Vagina (tissue), 2 donors: ENCODE measurements at regions not wholly inside any gene's neighbourhood (a gene's known extent, or its start where the extent isn't known, plus 50 kb on each side); places are given as distances from the start of the nearest gene placed in this dataset.
"Not testable (repeated sequence)": the region's sequence is repeated elsewhere in the genome, so short reads cannot be mapped to it uniquely, and the experiment has no call there.

Source experiments
- DNase-seq, 2 donors: peaks; one replicate each; pipeline ENCODE4 v3.0.0-alpha.2; 2017; ENCODE audit errors: extremely low spot score in 2 of 2
- H3K27ac ChIP-seq: fragments of 200-600 bp; sonication (generic); one replicate; pipeline ENCODE4 v1.5.1; 2019
- H3K27me3 ChIP-seq: fragments of 200-600 bp; sonication (generic); one replicate; pipeline ENCODE4 v1.5.1; 2019
- H3K36me3 ChIP-seq, 2 donors: fragments of 200-600 bp; sonication (generic); one replicate each; pipeline ENCODE4 v1.5.1; 2017 to 2019
- H3K4me1 ChIP-seq: fragments of 200-600 bp; sonication (generic); one replicate; pipeline ENCODE4 v1.5.1; 2019
- H3K4me3 ChIP-seq, 2 donors: fragments of 200-600 bp; sonication (generic); 1 replicate in 1 of 2; 2 replicates in 1 of 2; pipeline ENCODE4 v1.5.1; 2016 to 2019
- H3K9me3 ChIP-seq: fragments of 200-600 bp; sonication (generic); one replicate; pipeline ENCODE4 v1.5.1; 2019
- CTCF ChIP-seq, 3 experiments: fragments of 450-650 bp in 2 of 3; fragments of 200-600 bp in 1 of 3; sonication (generic) in 1 of 3; IDR thresholded peaks; one replicate each; pipeline ENCODE4 v1.5.1; 2017 to 2019; ENCODE audit warnings: antibody characterized with exemption in 3 of 3, mild to moderate bottlenecking in 2 of 3, moderate library complexity in 2 of 3
- POLR2A ChIP-seq, 2 donors: fragments of 450-650 bp; IDR thresholded peaks; one replicate each; pipeline ENCODE4 v1.6.1; 2017; ENCODE audit warnings: antibody characterized with exemption in 2 of 2, mild to moderate bottlenecking in 2 of 2, moderate library complexity in 2 of 2
- POLR2AphosphoS5 ChIP-seq, 2 donors: sonication (generic); formaldehyde crosslinking; IDR thresholded peaks; one replicate each; pipeline ENCODE4 v1.9.0; 2017; ENCODE audit warnings: antibody characterized with exemption in 2 of 2, mild to moderate bottlenecking in 2 of 2, low read depth in 1 of 2; ENCODE audit not compliant: insufficient read depth in 1 of 2
- intact Hi-C: fragments of 100-400 bp; cut with DNase I; formaldehyde crosslinking; loops from one replicate; pipeline ENCODE4 v1.15.1; 2023

DNA sequence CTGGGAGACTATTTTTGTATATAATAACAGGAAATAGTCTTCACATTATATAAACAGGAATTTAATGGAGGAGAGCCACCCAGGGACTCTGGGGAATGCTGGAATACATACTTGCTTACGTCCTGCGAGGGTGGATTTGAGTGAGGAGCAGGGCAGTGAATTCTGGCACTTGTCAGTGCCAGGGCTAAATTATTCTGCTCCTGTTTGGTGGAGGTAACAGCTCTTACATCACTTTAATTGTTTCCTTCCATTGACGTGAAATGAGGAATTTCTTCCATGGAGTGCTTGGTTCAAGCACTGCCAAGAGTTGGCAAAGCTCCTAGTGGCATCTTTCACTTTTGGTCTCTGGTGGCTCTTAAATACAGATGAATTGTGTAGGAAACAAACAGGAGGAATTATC lies 94.1 kb upstream of the GOLGA8J start:
- no peaks in the 10 kb centered on the region for H3K4me1 ChIP-seq
- intact Hi-C loops, result no loop called here
- no peaks in the 10 kb centered on the region for H3K36me3 ChIP-seq
- DNase-seq, result no peak
- TF ChIP-seq POLR2A (IDR thresholded peaks at IDR 0.05), result no peak
- TF ChIP-seq CTCF (IDR thresholded peaks at IDR 0.05), result no peak
- no peak for TF ChIP-seq POLR2AphosphoS5 (IDR thresholded peaks at IDR 0.05; ENCODE audit: insufficient read depth in 1 of 2, low read depth in 1 of 2)
- no peaks in the 10 kb centered on the region for H3K9me3 ChIP-seq
- no peak overlapping the region for H3K27ac ChIP-seq
- no peaks in the 10 kb centered on the region for H3K27me3 ChIP-seq
- H3K4me3 ChIP-seq, result no peak overlapping the region

DNA sequence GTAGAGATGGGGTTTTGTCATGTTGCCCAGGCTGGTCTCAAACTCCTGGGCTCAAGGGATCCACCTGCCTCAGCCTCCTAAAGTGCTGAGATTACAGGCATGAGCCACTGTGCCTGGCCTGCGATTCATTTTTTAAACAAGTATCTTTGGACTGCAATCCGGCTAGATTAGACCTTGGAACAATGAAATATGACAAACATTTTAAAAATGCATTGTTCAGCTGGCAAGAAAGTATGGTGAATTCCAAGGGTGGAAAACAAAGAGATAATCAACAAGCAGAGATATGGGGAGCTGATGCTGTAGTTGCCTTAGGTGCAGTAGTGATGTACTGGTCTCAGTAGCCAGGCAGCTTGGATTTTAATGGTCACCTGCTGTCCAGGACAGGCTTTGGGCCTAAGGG lies 95.8 kb upstream of the GOLGA8J start:
- TF ChIP-seq POLR2AphosphoS5 (IDR thresholded peaks at IDR 0.05; ENCODE audit: insufficient read depth in 1 of 2, low read depth in 1 of 2) (no peak), CTCF (IDR thresholded peaks at IDR 0.05) (no peak), POLR2A (IDR thresholded peaks at IDR 0.05) (no peak)
- no peaks in the 10 kb centered on the region for H3K9me3 ChIP-seq
- H3K4me1 ChIP-seq, result no peaks in the 10 kb centered on the region
- intact Hi-C loops, result no loop called here
- H3K36me3 ChIP-seq, result no peaks in the 10 kb centered on the region
- no peak overlapping the region for H3K27ac ChIP-seq
- no peaks in the 10 kb centered on the region for H3K27me3 ChIP-seq
- no peak for DNase-seq
- no peak overlapping the region for H3K4me3 ChIP-seq

DNA sequence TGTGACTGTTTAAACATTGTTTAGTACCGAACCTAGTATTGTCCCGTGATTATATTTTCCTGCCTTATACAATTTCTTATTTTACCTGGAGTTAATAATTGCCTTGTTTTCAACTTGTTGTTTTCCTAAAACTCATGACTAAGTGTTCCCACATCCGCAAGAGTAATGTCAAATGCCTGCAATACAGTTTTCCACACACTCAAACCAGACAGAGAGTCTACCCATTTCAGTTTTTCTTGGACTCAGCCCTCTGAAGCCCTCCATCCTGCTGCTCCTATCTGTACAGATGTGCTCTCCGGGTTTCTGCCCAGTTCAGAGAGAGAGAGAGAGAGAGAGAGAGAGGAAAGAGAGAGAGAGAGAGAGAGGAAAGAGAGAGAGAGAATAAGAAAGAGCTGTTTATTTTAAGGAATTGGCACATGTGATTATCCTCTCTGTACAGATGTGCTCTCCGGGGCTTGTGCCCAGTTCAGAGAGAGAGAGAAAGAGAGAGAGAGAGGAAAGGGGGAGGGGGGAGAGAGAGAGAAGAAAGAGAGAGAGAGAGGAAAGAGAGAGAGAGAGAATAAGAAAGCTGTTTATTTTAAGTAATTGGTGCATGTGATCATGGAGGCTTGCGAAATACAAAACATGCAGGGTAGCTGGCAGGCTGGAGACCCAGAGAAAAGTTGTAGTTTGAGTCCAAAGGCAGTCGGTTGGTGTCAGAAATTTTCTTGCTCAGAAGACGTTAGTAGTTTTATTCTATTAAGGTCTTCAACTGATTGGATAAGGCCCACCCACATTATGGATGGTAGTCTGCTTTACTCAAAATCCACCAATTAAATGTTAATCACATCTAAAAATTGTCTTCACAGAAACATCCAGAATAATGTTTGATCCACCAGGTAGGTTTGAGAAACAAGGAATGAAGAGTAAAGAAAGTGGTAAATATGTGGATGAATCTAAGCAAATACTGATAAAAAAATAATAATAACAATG lies 104.1 kb upstream of the GOLGA8J start:
- H3K4me1 ChIP-seq, result no peaks in the 10 kb centered on the region
- intact Hi-C loops, result no loop called here
- no peak overlapping the region for H3K4me3 ChIP-seq
- H3K27me3 ChIP-seq, result no peaks in the 10 kb centered on the region
- H3K27ac ChIP-seq, result no peak overlapping the region
- H3K9me3 ChIP-seq, result no peaks in the 10 kb centered on the region
- H3K36me3 ChIP-seq, result no peaks in the 10 kb centered on the region
- TF ChIP-seq POLR2AphosphoS5 (IDR thresholded peaks at IDR 0.05; ENCODE audit: insufficient read depth in 1 of 2, low read depth in 1 of 2), result no peak
- TF ChIP-seq CTCF (IDR thresholded peaks at IDR 0.05), result no peak
- TF ChIP-seq POLR2A (IDR thresholded peaks at IDR 0.05), result no peak
- DNase-seq, result no peak

- H3K36me3 ChIP-seq, H3K27me3 ChIP-seq, DNase-seq, H3K4me1 ChIP-seq, H3K27ac ChIP-seq, H3K9me3 ChIP-seq, intact Hi-C loops, H3K4me3 ChIP-seq: not testable (repeated sequence)
Measured at GRCh38 chr15:29974056-29974455, 108.7 kb upstream of the GOLGA8J start.

DNA sequence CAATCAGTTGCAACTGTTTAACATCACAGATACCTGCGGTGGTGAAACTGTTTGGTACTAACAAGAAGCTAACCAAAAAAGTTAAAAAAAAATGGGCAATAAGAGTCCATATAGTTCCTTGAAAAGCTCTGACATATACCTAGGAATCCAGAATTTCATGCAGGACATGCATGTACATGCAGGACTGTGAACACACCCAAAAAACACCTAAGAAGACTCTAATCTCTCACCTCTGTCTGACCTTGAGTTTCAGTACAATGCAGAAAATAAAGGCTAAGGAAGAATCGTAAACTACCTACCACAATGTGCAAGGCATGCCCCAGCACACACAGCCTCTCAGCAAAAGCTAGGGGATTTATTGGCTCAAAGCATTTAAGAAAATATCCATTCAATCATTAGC lies 110.7 kb upstream of the GOLGA8J start:
- intact Hi-C loops, result no loop called here
- Histone ChIP-seq H3K27me3 (no peaks in the 10 kb centered on the region), H3K4me1 (no peaks in the 10 kb centered on the region), H3K4me3 (no peak overlapping the region), H3K27ac (no peak overlapping the region), H3K36me3 (no peaks in the 10 kb centered on the region), H3K9me3 (no peaks in the 10 kb centered on the region)
- DNase-seq, result no peak
- no peak for TF ChIP-seq CTCF (IDR thresholded peaks at IDR 0.05)
- no peak for TF ChIP-seq POLR2AphosphoS5 (IDR thresholded peaks at IDR 0.05; ENCODE audit: insufficient read depth in 1 of 2, low read depth in 1 of 2)
